HL-60 (cell line): ENCODE measurements at regions not wholly inside any gene's neighbourhood (a gene's known extent, or its start where the extent isn't known, plus 50 kb on each side); places are given as distances from the start of the nearest gene placed in this dataset.

ENCODE experiments used
- DNase-seq, 2 experiments: peaks; one replicate each; pipeline ENCODE4 v3.0.0-alpha.2; 2010 to 2020; ENCODE audit warnings: low read depth in 1 of 2, low spot score in 1 of 2
- H3K27ac ChIP-seq: fragments of 250-450 bp; sonication (Bioruptor Pico); replicated peaks from 2 replicates; pipeline ENCODE4 v1.5.1; 2020; ENCODE audit warnings: mild to moderate bottlenecking, moderate library complexity
- H3K27me3 ChIP-seq: fragments of 250-450 bp; sonication (Bioruptor Pico); 2 replicates; pipeline ENCODE4 v1.5.1; 2021; ENCODE audit warnings: mild to moderate bottlenecking, moderate library complexity; ENCODE audit not compliant: insufficient read depth, poor library complexity, severe bottlenecking
- H3K4me3 ChIP-seq: replicated peaks from 2 replicates; pipeline ENCODE4 v1.5.1; 2011; ENCODE audit warnings: mild to moderate bottlenecking, control low read depth, low read length; ENCODE audit not compliant: insufficient read depth
- GABPA ChIP-seq: IDR thresholded peaks from 2 replicates; pipeline ENCODE4 v1.6.1; 2012; ENCODE audit warnings: low read depth
- POLR2AphosphoS5 ChIP-seq: IDR thresholded peaks from 2 replicates; pipeline ENCODE4 v1.6.1; 2012; ENCODE audit warnings: low read depth
- SPI1 ChIP-seq: IDR thresholded peaks from 2 replicates; pipeline ENCODE4 v1.6.1; 2012; ENCODE audit warnings: low read depth, mild to moderate bottlenecking, borderline replicate concordance
- TF ChIP-seq, protein P1 (sequence below): IDR thresholded peaks from 2 replicates; pipeline ENCODE4 v1.6.1; 2012; ENCODE audit warnings: low read depth; ENCODE audit not compliant: insufficient replicate concordance
- TF ChIP-seq, protein P2 (sequence below): IDR thresholded peaks from one replicate; pipeline ENCODE4 v1.5.1; 2011; ENCODE audit warnings: low read length, control low read depth, inconsistent platforms; ENCODE audit not compliant: insufficient read depth

DNA sequence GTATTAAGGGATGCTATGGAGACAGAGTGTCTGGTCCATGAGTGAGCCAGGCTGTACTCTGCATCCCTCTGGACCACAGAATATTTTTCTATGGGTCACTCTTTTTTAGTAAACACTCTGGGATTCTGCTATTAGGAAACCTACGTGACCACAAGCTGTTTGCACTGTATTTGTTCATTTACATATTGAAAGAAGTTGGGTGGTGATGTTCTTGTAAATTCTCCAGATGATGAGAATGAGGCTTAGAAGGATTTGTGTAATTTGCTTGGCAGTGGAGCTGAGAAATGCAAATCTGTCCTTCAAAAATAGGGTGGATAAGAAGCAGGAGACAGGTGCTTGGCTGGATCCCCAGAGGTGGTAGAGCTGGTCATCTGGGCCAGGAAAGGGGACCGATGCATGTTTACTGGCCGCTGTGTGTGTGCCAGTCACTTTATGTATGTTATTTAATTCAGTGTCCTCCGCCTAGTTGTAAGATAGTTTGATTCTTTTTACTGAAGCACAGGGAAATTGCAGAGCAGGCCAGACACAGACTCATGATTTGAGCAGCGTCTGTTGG is 63.7 kb upstream of the HEPHL1 start:
- no peak for DNase-seq
- peaks cover 3% of the 10 kb centered on the region for H3K27me3 ChIP-seq
- no peak for TF ChIP-seq GABPA
- H3K4me3 ChIP-seq, result no peak overlapping the region
- no peak overlapping the region for H3K27ac ChIP-seq

DNA sequence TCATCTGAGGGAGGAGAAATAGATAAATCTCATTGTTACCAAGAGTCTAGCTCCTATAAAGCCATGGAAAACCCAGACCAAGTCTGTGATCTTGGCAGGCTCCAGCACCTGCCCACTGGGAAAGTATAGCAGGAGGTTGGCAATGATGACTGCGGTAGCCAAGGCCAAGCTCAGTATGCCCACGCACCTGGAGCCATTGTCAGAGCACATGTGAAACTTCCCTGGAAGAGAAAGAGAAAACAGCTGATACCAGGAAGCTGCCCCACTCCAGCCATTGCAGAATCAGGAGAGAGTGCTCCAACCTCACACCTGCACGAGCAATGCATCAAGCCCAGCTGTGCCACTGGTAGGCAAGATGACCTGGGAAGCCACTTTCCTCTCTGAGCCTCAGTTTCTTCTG is 62.2 kb upstream of the HEPHL1 start:
- TF ChIP-seq, protein P1, sequence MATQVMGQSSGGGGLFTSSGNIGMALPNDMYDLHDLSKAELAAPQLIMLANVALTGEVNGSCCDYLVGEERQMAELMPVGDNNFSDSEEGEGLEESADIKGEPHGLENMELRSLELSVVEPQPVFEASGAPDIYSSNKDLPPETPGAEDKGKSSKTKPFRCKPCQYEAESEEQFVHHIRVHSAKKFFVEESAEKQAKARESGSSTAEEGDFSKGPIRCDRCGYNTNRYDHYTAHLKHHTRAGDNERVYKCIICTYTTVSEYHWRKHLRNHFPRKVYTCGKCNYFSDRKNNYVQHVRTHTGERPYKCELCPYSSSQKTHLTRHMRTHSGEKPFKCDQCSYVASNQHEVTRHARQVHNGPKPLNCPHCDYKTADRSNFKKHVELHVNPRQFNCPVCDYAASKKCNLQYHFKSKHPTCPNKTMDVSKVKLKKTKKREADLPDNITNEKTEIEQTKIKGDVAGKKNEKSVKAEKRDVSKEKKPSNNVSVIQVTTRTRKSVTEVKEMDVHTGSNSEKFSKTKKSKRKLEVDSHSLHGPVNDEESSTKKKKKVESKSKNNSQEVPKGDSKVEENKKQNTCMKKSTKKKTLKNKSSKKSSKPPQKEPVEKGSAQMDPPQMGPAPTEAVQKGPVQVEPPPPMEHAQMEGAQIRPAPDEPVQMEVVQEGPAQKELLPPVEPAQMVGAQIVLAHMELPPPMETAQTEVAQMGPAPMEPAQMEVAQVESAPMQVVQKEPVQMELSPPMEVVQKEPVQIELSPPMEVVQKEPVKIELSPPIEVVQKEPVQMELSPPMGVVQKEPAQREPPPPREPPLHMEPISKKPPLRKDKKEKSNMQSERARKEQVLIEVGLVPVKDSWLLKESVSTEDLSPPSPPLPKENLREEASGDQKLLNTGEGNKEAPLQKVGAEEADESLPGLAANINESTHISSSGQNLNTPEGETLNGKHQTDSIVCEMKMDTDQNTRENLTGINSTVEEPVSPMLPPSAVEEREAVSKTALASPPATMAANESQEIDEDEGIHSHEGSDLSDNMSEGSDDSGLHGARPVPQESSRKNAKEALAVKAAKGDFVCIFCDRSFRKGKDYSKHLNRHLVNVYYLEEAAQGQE, result no peak
- TF ChIP-seq, protein P2, sequence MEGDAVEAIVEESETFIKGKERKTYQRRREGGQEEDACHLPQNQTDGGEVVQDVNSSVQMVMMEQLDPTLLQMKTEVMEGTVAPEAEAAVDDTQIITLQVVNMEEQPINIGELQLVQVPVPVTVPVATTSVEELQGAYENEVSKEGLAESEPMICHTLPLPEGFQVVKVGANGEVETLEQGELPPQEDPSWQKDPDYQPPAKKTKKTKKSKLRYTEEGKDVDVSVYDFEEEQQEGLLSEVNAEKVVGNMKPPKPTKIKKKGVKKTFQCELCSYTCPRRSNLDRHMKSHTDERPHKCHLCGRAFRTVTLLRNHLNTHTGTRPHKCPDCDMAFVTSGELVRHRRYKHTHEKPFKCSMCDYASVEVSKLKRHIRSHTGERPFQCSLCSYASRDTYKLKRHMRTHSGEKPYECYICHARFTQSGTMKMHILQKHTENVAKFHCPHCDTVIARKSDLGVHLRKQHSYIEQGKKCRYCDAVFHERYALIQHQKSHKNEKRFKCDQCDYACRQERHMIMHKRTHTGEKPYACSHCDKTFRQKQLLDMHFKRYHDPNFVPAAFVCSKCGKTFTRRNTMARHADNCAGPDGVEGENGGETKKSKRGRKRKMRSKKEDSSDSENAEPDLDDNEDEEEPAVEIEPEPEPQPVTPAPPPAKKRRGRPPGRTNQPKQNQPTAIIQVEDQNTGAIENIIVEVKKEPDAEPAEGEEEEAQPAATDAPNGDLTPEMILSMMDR, result no peak
- TF ChIP-seq SPI1, result no peak
- no peak for TF ChIP-seq POLR2AphosphoS5
- no peak for TF ChIP-seq GABPA
- no peak for DNase-seq
- no peak overlapping the region for H3K27ac ChIP-seq

DNA sequence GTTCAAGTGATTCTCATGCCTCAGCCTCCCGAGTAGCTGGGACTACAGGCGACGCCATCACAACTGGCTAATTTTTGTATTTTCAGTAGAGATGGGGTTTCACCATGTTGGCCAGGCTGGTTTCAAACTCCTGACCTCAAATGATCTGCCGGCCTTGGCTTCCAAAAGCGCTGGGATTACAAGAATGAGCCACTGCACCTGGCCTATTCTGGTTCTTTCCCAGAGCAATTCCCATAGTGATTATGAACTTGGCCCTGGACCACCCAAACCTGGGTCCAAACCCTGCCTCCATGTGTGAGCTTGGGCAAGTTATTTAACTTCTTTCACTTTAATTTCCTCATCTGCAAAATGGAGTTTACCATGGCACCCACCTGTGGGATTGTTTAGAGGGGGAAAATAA is 61.5 kb upstream of the HEPHL1 start:
- TF ChIP-seq, protein P1, result no peak
- TF ChIP-seq POLR2AphosphoS5 (no peak), GABPA (no peak), SPI1 (no peak)
- TF ChIP-seq, protein P2, result no peak
- DNase-seq, result no peak
- peaks cover 3% of the 10 kb centered on the region for H3K27me3 ChIP-seq
- H3K27ac ChIP-seq, result no peak overlapping the region
- H3K4me3 ChIP-seq, result no peak overlapping the region

More for the DNA sequence above, 62.2 kb upstream of the HEPHL1 start:
- Histone ChIP-seq H3K4me3 (no peak overlapping the region), H3K27me3 (peaks cover 3% of the 10 kb centered on the region)

DNA sequence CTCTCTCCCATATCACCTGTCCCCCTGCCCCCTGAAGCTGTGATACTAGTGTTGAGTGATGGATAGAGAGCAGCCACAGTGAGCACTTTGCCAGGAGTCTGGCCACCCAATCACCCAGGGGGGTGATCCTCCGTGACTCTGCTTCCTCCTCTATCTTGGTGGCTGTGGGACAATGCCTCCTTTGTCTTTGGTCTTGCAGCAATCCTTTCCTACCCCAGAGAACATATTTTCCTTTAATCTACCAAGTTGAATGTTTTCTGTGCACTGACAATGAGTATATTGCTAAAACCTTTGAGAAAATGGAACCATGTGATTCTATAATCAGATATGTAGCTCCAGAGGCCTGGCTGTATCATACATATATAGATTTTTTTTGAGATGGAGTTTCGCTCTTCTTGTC is 58.1 kb upstream of the HEPHL1 start:
- TF ChIP-seq, protein P2, result no peak
- TF ChIP-seq POLR2AphosphoS5 (no peak), SPI1 (no peak), GABPA (no peak)
- TF ChIP-seq, protein P1, result no peak
- no peak for DNase-seq
- no peak overlapping the region for H3K27ac ChIP-seq

More for the DNA sequence above, 58.1 kb upstream of the HEPHL1 start:
- Histone ChIP-seq H3K27me3 (peaks cover 3% of the 10 kb centered on the region), H3K4me3 (no peak overlapping the region)
